Prostate gland (tissue), 2 donors: ENCODE measurements at regions not wholly inside any gene's neighbourhood (a gene's known extent, or its start where the extent isn't known, plus 50 kb on each side); places are given as distances from the start of the nearest gene placed in this dataset.
A peak's percentile ranks its signal among the peaks of the same experiment; 100 is the strongest.

Experiments used
- DNase-seq: peaks from one replicate; pipeline ENCODE4 v3.0.0-alpha.2; 2019; ENCODE audit warnings: low spot score
- H3K27ac ChIP-seq, 2 donors: fragments of 200-600 bp; sonication (generic); 2 replicates each; pipeline ENCODE4 v1.5.1; 2017 to 2019
- H3K27me3 ChIP-seq: fragments of 200-600 bp; sonication (generic); replicated peaks from 2 replicates; pipeline ENCODE4 v1.5.1; 2019; ENCODE audit not compliant: insufficient read depth
- H3K36me3 ChIP-seq, 2 donors: fragments of 200-600 bp; sonication (generic); 1 replicate in 1 of 2; 2 replicates in 1 of 2; pipeline versions ENCODE4 v1.5.1 to v1.8.1; 2017 to 2019
- H3K4me1 ChIP-seq: fragments of 200-600 bp; sonication (generic); replicated peaks from 2 replicates; pipeline ENCODE4 v1.5.1; 2019
- H3K4me3 ChIP-seq, 2 donors: fragments of 200-600 bp; sonication (generic); 2 replicates each; pipeline ENCODE4 v1.5.1; 2017 to 2019
- H3K9me3 ChIP-seq: fragments of 200-600 bp; sonication (generic); 2 replicates; pipeline ENCODE4 v1.5.1; 2017
- POLR2A ChIP-seq: fragments of 450-650 bp; IDR thresholded peaks from one replicate; pipeline ENCODE4 v1.6.1; 2016; ENCODE audit warnings: antibody characterized with exemption, mild to moderate bottlenecking
- POLR2AphosphoS5 ChIP-seq: sonication (generic); formaldehyde crosslinking; IDR thresholded peaks from one replicate; pipeline ENCODE4 v1.6.1; 2017; ENCODE audit warnings: antibody characterized with exemption
- WGBS: methylation state at CpG from one replicate; pipeline ENCODE4 v1.1.5; 2018; 5-methylcytosine and 5-hydroxymethylcytosine counted together
- intact Hi-C: fragments of 100-400 bp; cut with DNase I; formaldehyde crosslinking; loops from one replicate; pipeline ENCODE4 v1.14.2; 2022
- TF ChIP-seq, protein P1 (sequence below), 4 experiments: fragments of 200-600 bp in 2 of 4; fragments of 450-650 bp in 2 of 4; sonication (generic) in 2 of 4; IDR thresholded peaks; 1 replicate in 3 of 4; 2 replicates in 1 of 4; pipeline ENCODE4 v1.5.1; 2016 to 2019; ENCODE audit warnings: antibody characterized with exemption in 4 of 4, mild to moderate bottlenecking in 2 of 4, moderate library complexity in 2 of 4

DNA sequence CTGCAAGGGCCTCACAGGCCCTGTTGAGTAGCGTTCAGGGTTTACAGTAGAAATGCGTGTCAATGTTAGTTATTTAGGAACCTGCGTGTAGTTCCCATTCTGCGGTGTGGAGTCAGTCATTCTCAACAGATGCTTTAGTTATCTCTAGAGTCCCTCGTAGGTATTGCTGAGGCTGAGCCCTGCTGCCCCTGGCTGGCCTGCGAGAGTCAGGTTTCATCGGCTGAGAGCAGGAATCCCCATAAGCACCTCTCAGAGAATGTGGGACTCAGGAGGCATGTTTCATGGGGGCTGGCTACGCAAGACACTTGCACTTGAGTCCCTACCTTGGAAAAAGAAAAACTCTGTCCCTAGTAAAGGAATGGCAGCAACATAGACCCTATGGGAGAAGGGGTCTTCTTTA is 347.5 kb upstream of the ASIC2 start:
- Histone ChIP-seq H3K27me3 (no peaks in the 10 kb centered on the region), H3K27ac (no peak overlapping the region), H3K9me3 (no peaks in the 10 kb centered on the region), H3K36me3 (no peaks in the 10 kb centered on the region), H3K4me3 (no peak overlapping the region), H3K4me1 (no peaks in the 10 kb centered on the region)
- no peak for DNase-seq
- TF ChIP-seq, protein P1, sequence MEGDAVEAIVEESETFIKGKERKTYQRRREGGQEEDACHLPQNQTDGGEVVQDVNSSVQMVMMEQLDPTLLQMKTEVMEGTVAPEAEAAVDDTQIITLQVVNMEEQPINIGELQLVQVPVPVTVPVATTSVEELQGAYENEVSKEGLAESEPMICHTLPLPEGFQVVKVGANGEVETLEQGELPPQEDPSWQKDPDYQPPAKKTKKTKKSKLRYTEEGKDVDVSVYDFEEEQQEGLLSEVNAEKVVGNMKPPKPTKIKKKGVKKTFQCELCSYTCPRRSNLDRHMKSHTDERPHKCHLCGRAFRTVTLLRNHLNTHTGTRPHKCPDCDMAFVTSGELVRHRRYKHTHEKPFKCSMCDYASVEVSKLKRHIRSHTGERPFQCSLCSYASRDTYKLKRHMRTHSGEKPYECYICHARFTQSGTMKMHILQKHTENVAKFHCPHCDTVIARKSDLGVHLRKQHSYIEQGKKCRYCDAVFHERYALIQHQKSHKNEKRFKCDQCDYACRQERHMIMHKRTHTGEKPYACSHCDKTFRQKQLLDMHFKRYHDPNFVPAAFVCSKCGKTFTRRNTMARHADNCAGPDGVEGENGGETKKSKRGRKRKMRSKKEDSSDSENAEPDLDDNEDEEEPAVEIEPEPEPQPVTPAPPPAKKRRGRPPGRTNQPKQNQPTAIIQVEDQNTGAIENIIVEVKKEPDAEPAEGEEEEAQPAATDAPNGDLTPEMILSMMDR (IDR thresholded peaks at IDR 0.05): no peak
- no peak for TF ChIP-seq POLR2A
- WGBS: 47% methylated on average over 8 of the region's 8 CpGs
- intact Hi-C loops: no loop called here

DNA sequence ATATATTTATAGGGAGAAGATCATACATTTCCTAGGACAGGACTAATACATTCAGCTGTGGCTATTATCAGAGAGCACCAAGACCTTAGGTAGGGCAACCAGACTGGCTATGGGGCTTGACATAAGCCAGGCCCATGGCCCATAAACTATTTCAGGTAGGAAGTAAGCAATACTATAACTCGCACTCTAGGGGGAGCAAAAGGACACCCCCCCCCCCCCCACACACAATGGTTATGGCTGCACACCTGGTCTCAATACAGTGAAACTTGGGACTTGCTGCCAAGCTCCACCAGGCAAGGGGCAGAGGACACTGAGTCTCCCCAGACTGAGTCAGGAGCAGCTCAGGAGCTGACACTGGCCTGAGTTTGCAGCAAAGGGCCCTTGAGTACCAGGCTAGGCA is 348.9 kb upstream of the ASIC2 start:
- no peak for DNase-seq
- WGBS: 46% methylated on average over 1 of the region's 1 CpG
- H3K27ac ChIP-seq: no peak overlapping the region
- H3K4me1 ChIP-seq: no peaks in the 10 kb centered on the region
- no peaks in the 10 kb centered on the region for H3K27me3 ChIP-seq
- TF ChIP-seq, protein P1 (IDR thresholded peaks at IDR 0.05): no peak
- no peak for TF ChIP-seq POLR2A
- no peak for TF ChIP-seq POLR2AphosphoS5
- intact Hi-C loops: no loop called here
- no peak overlapping the region for H3K4me3 ChIP-seq
- no peaks in the 10 kb centered on the region for H3K36me3 ChIP-seq
- no peaks in the 10 kb centered on the region for H3K9me3 ChIP-seq

- no peak overlapping the region for H3K27ac ChIP-seq
- no peaks in the 10 kb centered on the region for H3K36me3 ChIP-seq
- WGBS: 14% methylated on average over 2 of the region's 2 CpGs
- no peaks in the 10 kb centered on the region for H3K27me3 ChIP-seq
- H3K4me1 ChIP-seq: no peaks in the 10 kb centered on the region
- intact Hi-C loops: no loop called here
- TF ChIP-seq, protein P1 (IDR thresholded peaks at IDR 0.05): peak in 3 of 4 experiments; percentile 23 to 64 (median 36)
- TF ChIP-seq POLR2A: no peak
- TF ChIP-seq POLR2AphosphoS5: no peak
- DNase-seq: no peak
- no peaks in the 10 kb centered on the region for H3K9me3 ChIP-seq
- no peak overlapping the region for H3K4me3 ChIP-seq
These were observed 354.9 kb upstream of the ASIC2 start for GRCh38 chr17:33647956-33648355.

DNA sequence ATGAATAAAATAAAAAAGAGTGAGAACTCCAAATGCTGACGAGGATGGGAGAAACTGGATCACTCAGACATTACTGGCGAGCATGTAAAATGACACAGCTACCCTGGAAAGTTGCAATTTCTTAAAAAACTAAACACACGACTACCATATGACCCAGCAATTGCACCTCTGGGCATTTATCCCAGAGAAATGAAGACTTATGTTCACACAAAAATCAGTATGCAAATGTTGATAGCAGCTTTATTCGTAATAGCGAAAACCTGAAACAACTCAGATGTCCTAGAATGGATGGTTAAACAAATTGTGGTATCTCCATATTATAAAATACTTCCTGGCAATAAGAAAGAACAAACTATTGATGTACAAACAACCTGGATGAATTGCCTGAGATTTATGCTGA is 357.2 kb upstream of the ASIC2 start:
- H3K4me3 ChIP-seq: no peak overlapping the region
- WGBS: 66% methylated on average over 5 of the region's 5 CpGs
- H3K4me1 ChIP-seq: no peaks in the 10 kb centered on the region
- TF ChIP-seq POLR2AphosphoS5 (no peak), POLR2A (no peak)
- TF ChIP-seq, protein P1 (IDR thresholded peaks at IDR 0.05): no peak
- H3K9me3 ChIP-seq: no peaks in the 10 kb centered on the region
- no peak overlapping the region for H3K27ac ChIP-seq
- H3K36me3 ChIP-seq: no peaks in the 10 kb centered on the region
- H3K27me3 ChIP-seq: no peaks in the 10 kb centered on the region
- intact Hi-C loops: no loop called here
- no peak for DNase-seq

- intact Hi-C loops: no loop called here
- TF ChIP-seq POLR2AphosphoS5: no peak
- TF ChIP-seq, protein P1 (IDR thresholded peaks at IDR 0.05): no peak
- TF ChIP-seq POLR2A: no peak
- Histone ChIP-seq H3K9me3 (no peaks in the 10 kb centered on the region), H3K36me3 (no peaks in the 10 kb centered on the region), H3K4me1 (no peaks in the 10 kb centered on the region), H3K4me3 (no peak overlapping the region), H3K27ac (no peak overlapping the region), H3K27me3 (no peaks in the 10 kb centered on the region)
- no peak for DNase-seq
- WGBS: 51% methylated on average over 3 of the region's 3 CpGs
These were observed 358.6 kb upstream of the ASIC2 start for GRCh38 chr17:33651686-33652085.
